ENCODE measurements at regions not wholly inside any gene's neighbourhood (a gene's known extent, or its start where the extent isn't known, plus 50 kb on each side); places are given as distances from the start of the nearest gene placed in this dataset.

DNA sequence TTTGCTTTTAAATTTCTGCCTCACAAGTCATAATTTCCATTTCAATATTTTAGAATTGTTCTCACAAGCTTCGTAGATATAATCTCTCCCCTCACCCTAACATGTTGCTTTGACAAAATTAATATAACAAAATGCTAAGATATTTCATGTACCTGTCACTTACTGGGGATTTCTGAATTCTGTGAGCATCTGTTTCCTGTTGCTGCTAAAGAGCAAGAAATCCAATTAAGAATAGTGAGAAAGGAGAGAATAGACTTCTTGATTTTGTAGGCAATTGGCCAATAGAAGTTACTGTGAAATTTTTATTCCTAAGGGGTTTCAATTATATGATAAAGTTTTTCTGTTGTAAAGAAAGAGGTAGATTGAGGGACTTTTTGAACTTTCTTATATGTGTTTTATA, 796.5 kb upstream of the ARRDC3 start:
- TF ChIP-seq, protein P1, sequence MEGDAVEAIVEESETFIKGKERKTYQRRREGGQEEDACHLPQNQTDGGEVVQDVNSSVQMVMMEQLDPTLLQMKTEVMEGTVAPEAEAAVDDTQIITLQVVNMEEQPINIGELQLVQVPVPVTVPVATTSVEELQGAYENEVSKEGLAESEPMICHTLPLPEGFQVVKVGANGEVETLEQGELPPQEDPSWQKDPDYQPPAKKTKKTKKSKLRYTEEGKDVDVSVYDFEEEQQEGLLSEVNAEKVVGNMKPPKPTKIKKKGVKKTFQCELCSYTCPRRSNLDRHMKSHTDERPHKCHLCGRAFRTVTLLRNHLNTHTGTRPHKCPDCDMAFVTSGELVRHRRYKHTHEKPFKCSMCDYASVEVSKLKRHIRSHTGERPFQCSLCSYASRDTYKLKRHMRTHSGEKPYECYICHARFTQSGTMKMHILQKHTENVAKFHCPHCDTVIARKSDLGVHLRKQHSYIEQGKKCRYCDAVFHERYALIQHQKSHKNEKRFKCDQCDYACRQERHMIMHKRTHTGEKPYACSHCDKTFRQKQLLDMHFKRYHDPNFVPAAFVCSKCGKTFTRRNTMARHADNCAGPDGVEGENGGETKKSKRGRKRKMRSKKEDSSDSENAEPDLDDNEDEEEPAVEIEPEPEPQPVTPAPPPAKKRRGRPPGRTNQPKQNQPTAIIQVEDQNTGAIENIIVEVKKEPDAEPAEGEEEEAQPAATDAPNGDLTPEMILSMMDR (IDR thresholded peaks at IDR 0.05; ENCODE audit: low read length), result no peak
- no peak for TF ChIP-seq EZH2 (IDR thresholded peaks at IDR 0.05; ENCODE audit: borderline replicate concordance, low read length)

Data from OCI-LY1 (cell line).